Upper lobe of left lung (tissue), 6 donors: ENCODE measurements at regions not wholly inside any gene's neighbourhood (a gene's known extent, or its start where the extent isn't known, plus 50 kb on each side); places are given as distances from the start of the nearest gene placed in this dataset.
"Not testable (repeated sequence)": the region's sequence is repeated elsewhere in the genome, so short reads cannot be mapped to it uniquely, and the experiment has no call there.

Experiments used
- ATAC-seq, 2 donors: fragments of 200-7000 bp; cut with Tn5 transposase; one replicate each; pipeline ENCODE4 v1.9.1; 2022; ENCODE audit warnings: mild to moderate bottlenecking in 2 of 2, moderate library complexity in 2 of 2; ENCODE audit not compliant: low FRiP score in 2 of 2
- DNase-seq, 2 donors: peaks; one replicate each; pipeline ENCODE4 v3.0.0-alpha.2; 2019 to 2020
- H3K27ac ChIP-seq, 4 donors: fragments of 200-600 bp; sonication (generic); one replicate each; pipeline ENCODE4 v1.5.1; 2016 to 2019
- H3K27me3 ChIP-seq, 4 donors: fragments of 200-600 bp; sonication (generic); one replicate each; pipeline ENCODE4 v1.5.1; 2017 to 2019
- H3K36me3 ChIP-seq, 4 donors: fragments of 200-600 bp; sonication (generic); one replicate each; pipeline ENCODE4 v1.5.1; 2016 to 2019
- H3K4me1 ChIP-seq, 4 donors: fragments of 200-600 bp; sonication (generic); one replicate each; pipeline ENCODE4 v1.5.1; 2018 to 2019
- H3K4me3 ChIP-seq, 4 donors: fragments of 200-600 bp; sonication (generic); one replicate each; pipeline ENCODE4 v1.5.1; 2017 to 2019; ENCODE audit warnings: mild to moderate bottlenecking in 2 of 4, moderate library complexity in 1 of 4
- H3K9me3 ChIP-seq, 4 donors: fragments of 200-600 bp; sonication (generic); one replicate each; pipeline ENCODE4 v1.5.1; 2018 to 2019
- CTCF ChIP-seq, 6 experiments: fragments of 450-650 bp in 4 of 6; fragments of 200-600 bp in 2 of 6; sonication (generic) in 2 of 6; IDR thresholded peaks; one replicate each; pipeline ENCODE4 v1.5.1; 2016 to 2019; ENCODE audit warnings: antibody characterized with exemption in 6 of 6
- EP300 ChIP-seq, 4 donors: sonication (generic); formaldehyde crosslinking; IDR thresholded peaks; one replicate each; pipeline ENCODE4 v1.5.1; 2017; ENCODE audit warnings: antibody characterized with exemption in 4 of 4, control low read depth in 2 of 4
- POLR2A ChIP-seq, 4 donors: fragments of 450-650 bp; IDR thresholded peaks; one replicate each; pipeline ENCODE4 v1.5.1; 2016 to 2017; ENCODE audit warnings: antibody characterized with exemption in 4 of 4, mild to moderate bottlenecking in 2 of 4
- POLR2AphosphoS5 ChIP-seq, 2 donors: sonication (generic); formaldehyde crosslinking; IDR thresholded peaks; one replicate each; pipeline ENCODE4 v1.5.1; 2017; ENCODE audit warnings: antibody characterized with exemption in 2 of 2
- WGBS, 2 donors: methylation state at CpG; one replicate each; pipeline ENCODE4 v1.1.5; 2017 to 2018; 5-methylcytosine and 5-hydroxymethylcytosine counted together
- donor health status: DM: no; HTN: no; CAD: no; lungs with moderate emphysema.
- donor health status: DM: no; HTN: yes; CAD: no; lungs with severe emphysema.

- H3K4me1 ChIP-seq, H3K4me3 ChIP-seq, H3K27ac ChIP-seq, H3K9me3 ChIP-seq, DNase-seq, ATAC-seq, H3K36me3 ChIP-seq, H3K27me3 ChIP-seq: not testable (repeated sequence)
- WGBS, 2 donors: 60 to 93% methylated on average over 1 to 2 of the region's 4 CpGs
These were observed 111.5 kb upstream of the BDP1 start for GRCh38 chr5:71343994-71344393.

- H3K4me3 ChIP-seq, H3K27ac ChIP-seq, H3K9me3 ChIP-seq, DNase-seq, H3K4me1 ChIP-seq, H3K27me3 ChIP-seq, ATAC-seq, H3K36me3 ChIP-seq: not testable (repeated sequence)
- WGBS, 2 donors: 57 to 70% methylated on average over 6 of the region's 6 CpGs
These were observed 82.8 kb upstream of the BDP1 start for GRCh38 chr5:71372601-71373000.

- H3K4me3 ChIP-seq, H3K9me3 ChIP-seq, ATAC-seq, H3K36me3 ChIP-seq, H3K4me1 ChIP-seq, DNase-seq, H3K27me3 ChIP-seq, H3K27ac ChIP-seq: not testable (repeated sequence)
- 19 to 33% methylated on average over 9 of the region's 9 CpGs for WGBS, 2 donors
These were observed 82.3 kb upstream of the BDP1 start for GRCh38 chr5:71373054-71373734.

- not testable (repeated sequence) for H3K4me3 ChIP-seq, H3K27ac ChIP-seq, H3K36me3 ChIP-seq, ATAC-seq, H3K27me3 ChIP-seq, H3K9me3 ChIP-seq, H3K4me1 ChIP-seq, DNase-seq
- 57 to 63% methylated on average over 3 of the region's 3 CpGs for WGBS, 2 donors
These were observed 71.2 kb upstream of the BDP1 start for GRCh38 chr5:71384204-71384603.

GRCh38 chr5:71384706-71385105 is 70.7 kb upstream of the BDP1 start:
- no peaks in the 10 kb centered on the region for H3K36me3 ChIP-seq
- H3K4me3 ChIP-seq: no peak overlapping the region
- H3K9me3 ChIP-seq: no peaks in the 10 kb centered on the region
- no peak overlapping the region for H3K27ac ChIP-seq
- WGBS, 2 donors: 24% methylated on average over 1 of the region's 1 CpG
- no peaks in the 10 kb centered on the region for H3K27me3 ChIP-seq
- TF ChIP-seq EP300 (IDR thresholded peaks at IDR 0.05) (no peak), POLR2A (IDR thresholded peaks at IDR 0.05) (no peak), CTCF (IDR thresholded peaks at IDR 0.05) (no peak), POLR2AphosphoS5 (IDR thresholded peaks at IDR 0.05) (no peak)
- ATAC-seq: no peak
- no peak for DNase-seq
- no peaks in the 10 kb centered on the region for H3K4me1 ChIP-seq

GRCh38 chr5:71385208-71385607 is 70.2 kb upstream of the BDP1 start:
- H3K27ac ChIP-seq, H3K4me1 ChIP-seq, H3K9me3 ChIP-seq, H3K27me3 ChIP-seq, H3K36me3 ChIP-seq, DNase-seq, H3K4me3 ChIP-seq, ATAC-seq: not testable (repeated sequence)
- WGBS, 2 donors: 57 to 61% methylated on average over 9 of the region's 9 CpGs

GRCh38 chr5:71388184-71388583 is 67.3 kb upstream of the BDP1 start:
- DNase-seq (peak in 1 of 2 donors; percentile 18), ATAC-seq (peak in 1 of 2 donors; percentile 59)
- not testable (repeated sequence) for H3K27ac ChIP-seq, H3K4me1 ChIP-seq, H3K36me3 ChIP-seq, H3K27me3 ChIP-seq, H3K4me3 ChIP-seq, H3K9me3 ChIP-seq
- 25 to 26% methylated on average over 4 of the region's 4 CpGs for WGBS, 2 donors

- not testable (repeated sequence) for H3K27ac ChIP-seq, DNase-seq, H3K27me3 ChIP-seq, H3K4me1 ChIP-seq, H3K36me3 ChIP-seq, H3K4me3 ChIP-seq, H3K9me3 ChIP-seq, ATAC-seq
- 62 to 64% methylated on average over 5 of the region's 8 CpGs for WGBS, 2 donors
These were observed 57.1 kb upstream of the BDP1 start for GRCh38 chr5:71398400-71398799.

- ATAC-seq, H3K4me1 ChIP-seq, H3K36me3 ChIP-seq, DNase-seq, H3K4me3 ChIP-seq, H3K27me3 ChIP-seq, H3K9me3 ChIP-seq, H3K27ac ChIP-seq: not testable (repeated sequence)
- WGBS, 2 donors: 62 to 93% methylated on average over 3 of the region's 3 CpGs
These were observed 56.6 kb upstream of the BDP1 start for GRCh38 chr5:71398859-71399258.

- ATAC-seq, H3K27me3 ChIP-seq, H3K27ac ChIP-seq, DNase-seq, H3K4me1 ChIP-seq, H3K9me3 ChIP-seq, H3K4me3 ChIP-seq, H3K36me3 ChIP-seq: not testable (repeated sequence)
- WGBS, 2 donors: 48 to 67% methylated on average over 3 of the region's 3 CpGs
These were observed 56.0 kb upstream of the BDP1 start for GRCh38 chr5:71399443-71399842.

GRCh38 chr5:71400626-71401025 is 54.8 kb upstream of the BDP1 start:
- H3K4me1 ChIP-seq, ATAC-seq, H3K9me3 ChIP-seq, H3K27me3 ChIP-seq, H3K27ac ChIP-seq, H3K36me3 ChIP-seq, H3K4me3 ChIP-seq, DNase-seq: not testable (repeated sequence)
- 78 to 84% methylated on average over 4 of the region's 4 CpGs for WGBS, 2 donors

GRCh38 chr5:71401150-71401549 is 54.3 kb upstream of the BDP1 start:
- H3K27me3 ChIP-seq, ATAC-seq, H3K9me3 ChIP-seq, H3K27ac ChIP-seq, H3K4me3 ChIP-seq, DNase-seq, H3K36me3 ChIP-seq, H3K4me1 ChIP-seq: not testable (repeated sequence)
- WGBS, 2 donors: 85 to 87% methylated on average over 2 of the region's 2 CpGs
